IPS-NIHi11 (cell line): ENCODE measurements at regions not wholly inside any gene's neighbourhood (a gene's known extent, or its start where the extent isn't known, plus 50 kb on each side); places are given as distances from the start of the nearest gene placed in this dataset.

Experiments used
- DNase-seq: peaks from one replicate; pipeline ENCODE4 v3.0.0; 2012; ENCODE audit warnings: mixed read lengths, low spot score

- no peak for DNase-seq
Measured at GRCh38 chr18:25810736-25811135, 279.7 kb downstream of the SS18 start.

GRCh38 chr18:25805939-25806338 is 284.5 kb downstream of the SS18 start:
- DNase-seq = no peak

GRCh38 chr18:25805323-25805722 is 285.1 kb downstream of the SS18 start:
- DNase-seq = no peak

- DNase-seq = no peak
Measured at GRCh38 chr18:25799231-25799630, 291.2 kb downstream of the SS18 start.

GRCh38 chr18:25798046-25798445 is 292.4 kb downstream of the SS18 start:
- no peak for DNase-seq

GRCh38 chr18:25795213-25795612 is 295.2 kb downstream of the SS18 start:
- DNase-seq = no peak

GRCh38 chr18:25787276-25787675 is 303.1 kb downstream of the SS18 start:
- no peak for DNase-seq

- no peak for DNase-seq
Measured at GRCh38 chr18:25786758-25787157, 303.7 kb downstream of the SS18 start.

- DNase-seq = no peak
Measured at GRCh38 chr18:25780105-25780504, 310.3 kb downstream of the SS18 start.

- no peak for DNase-seq
Measured at GRCh38 chr18:25771796-25772195, 318.6 kb downstream of the SS18 start.

GRCh38 chr18:25764777-25765176 is 325.6 kb downstream of the SS18 start:
- no peak for DNase-seq

GRCh38 chr18:25759111-25759510 is 331.3 kb downstream of the SS18 start:
- DNase-seq = no peak

- DNase-seq = peak; percentile 54
Measured at GRCh38 chr18:25743646-25744151, 346.7 kb downstream of the SS18 start.

GRCh38 chr18:25739376-25739775 is 351.0 kb downstream of the SS18 start:
- no peak for DNase-seq

GRCh38 chr18:25737710-25738311 is 352.6 kb downstream of the SS18 start:
- DNase-seq = no peak

- DNase-seq = no peak
Measured at GRCh38 chr18:25736516-25736915, 353.9 kb downstream of the SS18 start.

GRCh38 chr18:25735459-25735858 is 355.0 kb downstream of the SS18 start:
- no peak for DNase-seq

GRCh38 chr18:25734336-25734735 is 356.1 kb downstream of the SS18 start:
- peak; percentile 31 for DNase-seq

GRCh38 chr18:25732862-25733261 is 357.6 kb downstream of the SS18 start:
- DNase-seq = no peak

GRCh38 chr18:25729072-25729471 is 361.3 kb downstream of the SS18 start:
- DNase-seq = no peak

GRCh38 chr18:25727281-25727985 is 363.0 kb downstream of the SS18 start:
- no peak for DNase-seq

- no peak for DNase-seq
Measured at GRCh38 chr18:25726298-25726697, 364.1 kb downstream of the SS18 start.

GRCh38 chr18:25725501-25725900 is 364.9 kb downstream of the SS18 start:
- no peak for DNase-seq

GRCh38 chr18:25724997-25725396 is 365.4 kb downstream of the SS18 start:
- no peak for DNase-seq
